OCI-LY7 (cell line): ENCODE measurements at regions not wholly inside any gene's neighbourhood (a gene's known extent, or its start where the extent isn't known, plus 50 kb on each side); places are given as distances from the start of the nearest gene placed in this dataset.
"Not testable (repeated sequence)": the region's sequence is repeated elsewhere in the genome, so short reads cannot be mapped to it uniquely, and the experiment has no call there.

Source experiments
- BruUV-seq: library from RNA; stranded (reverse); fragments of 400-500 nt; replicated peaks from 2 replicates; lab custom pipeline; 2021; lab: Mats Ljungman, UMichigan
- CTCF ChIA-PET: fragments of 300-600 bp; sonication (Branson Sonifier 250); formaldehyde crosslinking; loops from one replicate; lab custom pipeline; 2022; ENCODE audit warnings: antibody characterized with exemption; ENCODE audit not compliant: unreplicated experiment; lab: Charles Lee
- POLR2A ChIA-PET: fragments of 300-600 bp; sonication (Branson Sonifier 250); formaldehyde crosslinking; loops from one replicate; lab custom pipeline; 2022; ENCODE audit warnings: antibody characterized with exemption; lab: Charles Lee
- DNase-seq: peaks from one replicate; pipeline ENCODE4 v3.0.0-alpha.2; 2015; ENCODE audit warnings: low spot score
- H2AFZ ChIP-seq: fragments of 200-600 bp; sonication (generic), shearing (Covaris generic); 2 replicates; pipeline ENCODE4 v1.6.1; 2014; ENCODE audit warnings: mild to moderate bottlenecking, antibody characterized with exemption, low read length, moderate library complexity
- H3K27ac ChIP-seq: fragments of 200-600 bp; sonication (generic); 2 replicates; pipeline ENCODE4 v1.5.1; 2014; ENCODE audit warnings: mixed run types, low read depth, mild to moderate bottlenecking, moderate library complexity, low read length, inconsistent platforms; ENCODE audit not compliant: poor library complexity, severe bottlenecking
- H3K36me3 ChIP-seq: fragments of 200-600 bp; sonication (generic); 2 replicates; pipeline ENCODE4 v1.6.1; 2014; ENCODE audit warnings: mild to moderate bottlenecking, antibody characterized with exemption, low read length, moderate library complexity, mixed read lengths; ENCODE audit not compliant: insufficient read depth
- H3K4me1 ChIP-seq: fragments of 200-600 bp; sonication (generic); 2 replicates; pipeline ENCODE4 v1.5.1; 2014; ENCODE audit warnings: mild to moderate bottlenecking, low read length; ENCODE audit not compliant: insufficient read depth, poor library complexity, severe bottlenecking
- H3K4me2 ChIP-seq: fragments of 200-600 bp; sonication (generic); 2 replicates; pipeline ENCODE4 v1.6.1; 2014; ENCODE audit warnings: mild to moderate bottlenecking, low read length
- H3K4me3 ChIP-seq: fragments of 200-600 bp; sonication (generic); 2 replicates; pipeline ENCODE4 v1.5.1; 2014; ENCODE audit warnings: mild to moderate bottlenecking, low read depth, low read length; ENCODE audit not compliant: poor library complexity, severe bottlenecking
- H3K79me2 ChIP-seq: fragments of 200-600 bp; sonication (generic); 2 replicates; pipeline ENCODE4 v1.6.1; 2016; ENCODE audit warnings: low read depth, mild to moderate bottlenecking, low read length, moderate library complexity, mixed read lengths; ENCODE audit not compliant: insufficient read depth
- H3K9me2 ChIP-seq: fragments of 200-600 bp; sonication (generic); 2 replicates; pipeline ENCODE4 v1.6.1; 2016; ENCODE audit warnings: mild to moderate bottlenecking, low read length, mixed read lengths; ENCODE audit not compliant: insufficient read depth
- H3K9me3 ChIP-seq: fragments of 200-600 bp; sonication (generic); 2 replicates; pipeline ENCODE4 v1.6.1; 2014; ENCODE audit warnings: mild to moderate bottlenecking, mixed run types, low read length, mixed read lengths
- H4K20me1 ChIP-seq: fragments of 200-600 bp; sonication (generic); 2 replicates; pipeline ENCODE4 v1.6.1; 2014; ENCODE audit warnings: mild to moderate bottlenecking, antibody characterized with exemption, low read length, moderate library complexity, mixed read lengths; ENCODE audit not compliant: insufficient read depth
- CTCF ChIP-seq: fragments of 200-600 bp; sonication (generic); conservative IDR thresholded peaks from 2 replicates; pipeline ENCODE4 v1.5.1; 2014; ENCODE audit warnings: mild to moderate bottlenecking, antibody characterized with exemption, low read length, moderate library complexity, mixed read lengths
- EZH2phosphoT487 ChIP-seq: fragments of 200-600 bp; sonication (generic); IDR thresholded peaks from 2 replicates; pipeline ENCODE4 v1.6.1; 2018; ENCODE audit warnings: low read depth, borderline replicate concordance, mild to moderate bottlenecking, mixed run types, antibody characterized with exemption, low read length, moderate library complexity, mixed read lengths
- intact Hi-C: fragments of 100-400 bp; cut with micrococcal nuclease; formaldehyde crosslinking; loops from one replicate; pipeline ENCODE4 v1.10.0; 2022; ENCODE audit not compliant: unreplicated experiment

GRCh38 chr3:88876724-88877123, 230.7 kb upstream of the EPHA3 start:
- no peak for DNase-seq
- ChIA-PET CTCF (no interaction called here), POLR2A (interaction anchor here (1.0 kb wide), 1 partner anchor 8 kb away, joined by 4 read pairs; no protein-coding TSS in a partner anchor)
- Histone ChIP-seq H3K36me3 (no peaks in the 10 kb centered on the region), H4K20me1 (no peaks in the 10 kb centered on the region), H2AFZ (no peak overlapping the region), H3K9me2 (no peaks in the 10 kb centered on the region), H3K4me3 (no peak overlapping the region), H3K27ac (no peak overlapping the region), H3K9me3 (no peaks in the 10 kb centered on the region), H3K79me2 (no peaks in the 10 kb centered on the region), H3K4me2 (no peak overlapping the region), H3K4me1 (no peaks in the 10 kb centered on the region)
- no TSS peak for BruUV-seq
- intact Hi-C loops, result no loop called here
- TF ChIP-seq EZH2phosphoT487 (no peak), CTCF (no peak)

GRCh38 chr3:88879905-88880304, 227.5 kb upstream of the EPHA3 start:
- H3K4me2 ChIP-seq, result no peak overlapping the region
- H3K79me2 ChIP-seq, result no peaks in the 10 kb centered on the region
- H3K4me1 ChIP-seq, result no peaks in the 10 kb centered on the region
- H4K20me1 ChIP-seq, result no peaks in the 10 kb centered on the region
- no peak for TF ChIP-seq CTCF
- no peak for TF ChIP-seq EZH2phosphoT487
- no peaks in the 10 kb centered on the region for H3K36me3 ChIP-seq
- POLR2A ChIA-PET, result no interaction called here
- CTCF ChIA-PET, result no interaction called here
- DNase-seq, result no peak
- no peaks in the 10 kb centered on the region for H3K9me2 ChIP-seq
- H2AFZ ChIP-seq, result no peak overlapping the region
- H3K27ac ChIP-seq, result no peak overlapping the region
- H3K9me3 ChIP-seq, result no peaks in the 10 kb centered on the region
- H3K4me3 ChIP-seq, result no peak overlapping the region
- no TSS peak for BruUV-seq
- intact Hi-C loops, result no loop called here

GRCh38 chr3:88882121-88882520, 225.3 kb upstream of the EPHA3 start:
- Histone ChIP-seq H3K27ac (no peak overlapping the region), H3K36me3 (no peaks in the 10 kb centered on the region), H3K4me1 (no peaks in the 10 kb centered on the region), H2AFZ (no peak overlapping the region), H3K9me2 (no peaks in the 10 kb centered on the region), H3K9me3 (no peaks in the 10 kb centered on the region), H3K4me3 (no peak overlapping the region), H3K4me2 (no peak overlapping the region), H3K79me2 (no peaks in the 10 kb centered on the region), H4K20me1 (no peaks in the 10 kb centered on the region)
- no TSS peak for BruUV-seq
- intact Hi-C loops, result no loop called here
- ChIA-PET POLR2A (no interaction called here), CTCF (no interaction called here)
- TF ChIP-seq EZH2phosphoT487 (no peak), CTCF (no peak)
- DNase-seq, result no peak

GRCh38 chr3:88886624-88887023, 220.8 kb upstream of the EPHA3 start:
- H3K4me3 ChIP-seq, H3K4me2 ChIP-seq, H3K4me1 ChIP-seq, BruUV-seq, H3K79me2 ChIP-seq, H3K9me3 ChIP-seq, POLR2A ChIA-PET, H3K36me3 ChIP-seq, H2AFZ ChIP-seq, H3K27ac ChIP-seq, H4K20me1 ChIP-seq, H3K9me2 ChIP-seq, CTCF ChIA-PET, DNase-seq: not testable (repeated sequence)
- intact Hi-C loops, result loop anchor here (2.0 kb wide), 1 partner anchor 14 kb away; no protein-coding TSS in a partner anchor
